CD4-positive, alpha-beta T cell (primary cell): ENCODE measurements at regions not wholly inside any gene's neighbourhood (a gene's known extent, or its start where the extent isn't known, plus 50 kb on each side); places are given as distances from the start of the nearest gene placed in this dataset.

ENCODE experiments used
- ATAC-seq: fragments of 200-7000 bp; cut with Tn5 transposase; one replicate; pipeline ENCODE4 v1.10.0; 2022; ENCODE audit warnings: mild to moderate bottlenecking; ENCODE audit not compliant: poor library complexity
- CTCF ChIA-PET: fragments of 350-600 bp; sonication (Branson Sonifier 250); formaldehyde crosslinking; loops from one replicate; lab custom pipeline; 2021; ENCODE audit warnings: antibody characterized with exemption, inconsistent platforms; lab: Charles Lee
- POLR2A ChIA-PET: fragments of 350-600 bp; sonication (Branson Sonifier 250); formaldehyde crosslinking; loops from one replicate; lab custom pipeline; 2021; ENCODE audit warnings: antibody characterized with exemption, inconsistent platforms; lab: Charles Lee
- DNase-seq, 14 experiments: peaks; one replicate each; pipeline ENCODE4 v3.0.0-alpha.2; 2013 to 2020; ENCODE audit warnings: mixed read lengths in 2 of 14
- H3K27ac ChIP-seq, 2 donors: one replicate each; pipeline versions ENCODE4 v1.5.1 to v1.7.0; 2013; ENCODE audit warnings: low read length in 2 of 2, low read depth in 1 of 2, mild to moderate bottlenecking in 1 of 2
- H3K27me3 ChIP-seq, 2 experiments: 1 replicate in 1 of 2; 2 replicates in 1 of 2; pipeline versions ENCODE4 v1.6.1 to v1.7.0; 2013; ENCODE audit warnings: low read length in 2 of 2, control low read depth in 1 of 2, mild to moderate bottlenecking in 1 of 2, moderate library complexity in 1 of 2; ENCODE audit not compliant: insufficient read depth in 2 of 2, control insufficient read depth in 1 of 2
- H3K36me3 ChIP-seq: one replicate; pipeline ENCODE4 v1.6.1; 2013; ENCODE audit warnings: low read length, control low read depth; ENCODE audit not compliant: insufficient read depth
- H3K4me1 ChIP-seq: one replicate; pipeline ENCODE4 v1.6.1; 2013; ENCODE audit warnings: low read length, control low read depth; ENCODE audit not compliant: insufficient read depth
- H3K4me3 ChIP-seq: one replicate; pipeline ENCODE4 v1.5.1; 2013; ENCODE audit warnings: mild to moderate bottlenecking, low read length, moderate library complexity
- H3K9me3 ChIP-seq, 2 experiments: 1 replicate in 1 of 2; 2 replicates in 1 of 2; pipeline versions ENCODE4 v1.6.1 to v1.7.0; 2013; ENCODE audit warnings: low read length in 2 of 2, mild to moderate bottlenecking in 2 of 2, control low read depth in 1 of 2, moderate library complexity in 1 of 2; ENCODE audit not compliant: control insufficient read depth in 1 of 2, insufficient read depth in 1 of 2
- H3K27ac Mint-ChIP-seq: one replicate; pipeline ENCODE4 v1.8.0; 2020; ENCODE audit warnings: mixed read lengths
- H3K27me3 Mint-ChIP-seq: one replicate; pipeline ENCODE4 v1.8.0; 2021; ENCODE audit warnings: mixed read lengths
- H3K36me3 Mint-ChIP-seq: one replicate; pipeline ENCODE4 v1.8.0; 2021; ENCODE audit warnings: low read depth, mixed read lengths
- H3K4me1 Mint-ChIP-seq: one replicate; pipeline ENCODE4 v1.8.0; 2021; ENCODE audit warnings: low read depth, mixed read lengths
- H3K4me3 Mint-ChIP-seq: one replicate; pipeline ENCODE4 v1.8.0; 2020; ENCODE audit warnings: mild to moderate bottlenecking, mixed read lengths
- H3K9me3 Mint-ChIP-seq: one replicate; pipeline ENCODE4 v1.8.0; 2020; ENCODE audit warnings: mixed read lengths
- CTCF ChIP-seq: fragments of 200-600 bp; IDR thresholded peaks from one replicate; pipeline ENCODE4 v1.8.0; 2022; ENCODE audit warnings: antibody characterized with exemption, mild to moderate bottlenecking
- intact Hi-C, 2 experiments: fragments of 100-400 bp; cut with DNase I in 1 of 2; cut with micrococcal nuclease in 1 of 2; formaldehyde crosslinking; loops; one replicate each; pipeline versions ENCODE4 v1.15.1 to v1.9.0; 2023 to 2025; cut with DNase I, micrococcal nuclease

DNA sequence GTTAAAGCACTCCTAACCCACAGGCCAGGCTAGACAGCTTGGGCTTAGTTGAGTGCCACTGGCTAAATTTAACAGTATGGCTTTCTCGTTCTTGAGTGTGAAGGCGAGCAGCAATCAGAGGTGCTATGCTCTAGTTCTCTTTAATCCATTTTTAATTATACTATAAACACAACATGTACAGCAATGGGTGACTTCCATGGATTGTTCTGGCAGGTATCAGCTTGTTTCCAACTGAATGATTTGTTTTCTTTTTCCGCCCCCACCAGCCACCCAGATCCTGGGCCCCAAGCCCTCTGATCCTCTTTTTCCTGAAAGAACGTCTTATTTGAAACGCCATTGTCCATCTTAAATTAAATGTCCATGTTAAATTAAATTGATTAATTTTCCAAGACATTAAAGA is 244.8 kb downstream of the IKZF2 start:
- no peak overlapping the region for H3K4me3 Mint-ChIP-seq
- no peaks in the 10 kb centered on the region for H3K9me3 Mint-ChIP-seq
- no peaks in the 10 kb centered on the region for H3K9me3 ChIP-seq
- H3K4me1 ChIP-seq = no peaks in the 10 kb centered on the region
- TF ChIP-seq CTCF = no peak
- H3K27me3 Mint-ChIP-seq = no peaks in the 10 kb centered on the region
- H3K27ac Mint-ChIP-seq = no peak overlapping the region
- no peak overlapping the region for H3K4me3 ChIP-seq
- no peak for ATAC-seq
- no peak for DNase-seq
- intact Hi-C loops = no loop called here
- no peaks in the 10 kb centered on the region for H3K27me3 ChIP-seq
- H3K36me3 Mint-ChIP-seq = no peaks in the 10 kb centered on the region
- ChIA-PET CTCF (no interaction called here), POLR2A (no interaction called here)
- no peak overlapping the region for H3K27ac ChIP-seq
- no peaks in the 10 kb centered on the region for H3K36me3 ChIP-seq
- no peaks in the 10 kb centered on the region for H3K4me1 Mint-ChIP-seq

- Histone ChIP-seq H3K9me3 (no peaks in the 10 kb centered on the region), H3K27ac (no peak overlapping the region), H3K27me3 (no peaks in the 10 kb centered on the region), H3K36me3 (no peaks in the 10 kb centered on the region), H3K4me1 (no peaks in the 10 kb centered on the region), H3K4me3 (no peak overlapping the region)
- no peak for TF ChIP-seq CTCF
- ATAC-seq (no peak), DNase-seq (no peak)
- no peaks in the 10 kb centered on the region for H3K4me1 Mint-ChIP-seq
- no peaks in the 10 kb centered on the region for H3K36me3 Mint-ChIP-seq
- intact Hi-C loops = no loop called here
- H3K27ac Mint-ChIP-seq = no peak overlapping the region
- CTCF ChIA-PET = no interaction called here
- H3K27me3 Mint-ChIP-seq = no peaks in the 10 kb centered on the region
- no peaks in the 10 kb centered on the region for H3K9me3 Mint-ChIP-seq
- H3K4me3 Mint-ChIP-seq = no peak overlapping the region
- POLR2A ChIA-PET = no interaction called here
Observed at GRCh38 chr2:212905640-212906201, 245.7 kb downstream of the IKZF2 start.

- H3K9me3 Mint-ChIP-seq = no peaks in the 10 kb centered on the region
- H3K36me3 Mint-ChIP-seq = no peaks in the 10 kb centered on the region
- no peaks in the 10 kb centered on the region for H3K4me1 Mint-ChIP-seq
- POLR2A ChIA-PET = no interaction called here
- Histone ChIP-seq H3K4me1 (no peaks in the 10 kb centered on the region), H3K27me3 (no peaks in the 10 kb centered on the region), H3K36me3 (no peaks in the 10 kb centered on the region), H3K4me3 (no peak overlapping the region), H3K27ac (no peak overlapping the region), H3K9me3 (no peaks in the 10 kb centered on the region)
- intact Hi-C loops = no loop called here
- CTCF ChIA-PET = no interaction called here
- no peak for TF ChIP-seq CTCF
- no peak for ATAC-seq
- DNase-seq = no peak
- no peak overlapping the region for H3K27ac Mint-ChIP-seq
- no peaks in the 10 kb centered on the region for H3K27me3 Mint-ChIP-seq
- no peak overlapping the region for H3K4me3 Mint-ChIP-seq
Observed at GRCh38 chr2:212904646-212905045, 246.8 kb downstream of the IKZF2 start.
